ENCODE measurements at regions not wholly inside any gene's neighbourhood (a gene's known extent, or its start where the extent isn't known, plus 50 kb on each side); places are given as distances from the start of the nearest gene placed in this dataset.

- TF ChIP-seq GABPA (IDR thresholded peaks at IDR 0.05 in 1 of 2, conservative IDR thresholded peaks at IDR 0.05 in 1 of 2) (no peak), RAD21 (IDR thresholded peaks at IDR 0.05) (no peak), CTCF (IDR thresholded peaks at IDR 0.05; ENCODE audit: low read depth, low read length, missing input control) (no peak), EGR1 (IDR thresholded peaks at IDR 0.05; ENCODE audit: low read depth in 2 of 2) (no peak), JUND (IDR thresholded peaks at IDR 0.05) (no peak), HNF4A (conservative IDR thresholded peaks at IDR 0.05) (no peak)
- TF ChIP-seq, protein P1, sequence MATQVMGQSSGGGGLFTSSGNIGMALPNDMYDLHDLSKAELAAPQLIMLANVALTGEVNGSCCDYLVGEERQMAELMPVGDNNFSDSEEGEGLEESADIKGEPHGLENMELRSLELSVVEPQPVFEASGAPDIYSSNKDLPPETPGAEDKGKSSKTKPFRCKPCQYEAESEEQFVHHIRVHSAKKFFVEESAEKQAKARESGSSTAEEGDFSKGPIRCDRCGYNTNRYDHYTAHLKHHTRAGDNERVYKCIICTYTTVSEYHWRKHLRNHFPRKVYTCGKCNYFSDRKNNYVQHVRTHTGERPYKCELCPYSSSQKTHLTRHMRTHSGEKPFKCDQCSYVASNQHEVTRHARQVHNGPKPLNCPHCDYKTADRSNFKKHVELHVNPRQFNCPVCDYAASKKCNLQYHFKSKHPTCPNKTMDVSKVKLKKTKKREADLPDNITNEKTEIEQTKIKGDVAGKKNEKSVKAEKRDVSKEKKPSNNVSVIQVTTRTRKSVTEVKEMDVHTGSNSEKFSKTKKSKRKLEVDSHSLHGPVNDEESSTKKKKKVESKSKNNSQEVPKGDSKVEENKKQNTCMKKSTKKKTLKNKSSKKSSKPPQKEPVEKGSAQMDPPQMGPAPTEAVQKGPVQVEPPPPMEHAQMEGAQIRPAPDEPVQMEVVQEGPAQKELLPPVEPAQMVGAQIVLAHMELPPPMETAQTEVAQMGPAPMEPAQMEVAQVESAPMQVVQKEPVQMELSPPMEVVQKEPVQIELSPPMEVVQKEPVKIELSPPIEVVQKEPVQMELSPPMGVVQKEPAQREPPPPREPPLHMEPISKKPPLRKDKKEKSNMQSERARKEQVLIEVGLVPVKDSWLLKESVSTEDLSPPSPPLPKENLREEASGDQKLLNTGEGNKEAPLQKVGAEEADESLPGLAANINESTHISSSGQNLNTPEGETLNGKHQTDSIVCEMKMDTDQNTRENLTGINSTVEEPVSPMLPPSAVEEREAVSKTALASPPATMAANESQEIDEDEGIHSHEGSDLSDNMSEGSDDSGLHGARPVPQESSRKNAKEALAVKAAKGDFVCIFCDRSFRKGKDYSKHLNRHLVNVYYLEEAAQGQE (IDR thresholded peaks at IDR 0.05) = no peak
- 74% methylated on average over 19 of the region's 19 CpGs for WGBS
- no peak overlapping the region for H3K4me3 ChIP-seq (ENCODE audit: low read depth in 1 of 3, low read length in 3 of 3)
- H3K27me3 ChIP-seq (ENCODE audit: control insufficient read depth in 4 of 4, insufficient read depth in 4 of 4, low read length in 3 of 4) = no peaks in the 10 kb centered on the region
- no peak for DNase-seq (ENCODE audit: low spot score)
- H3K9ac ChIP-seq (ENCODE audit: low read depth in 1 of 2, low read length in 2 of 2) = no peak overlapping the region
- no peaks in the 10 kb centered on the region for H3K4me1 ChIP-seq (ENCODE audit: control insufficient read depth in 4 of 4, insufficient read depth in 4 of 4, low read length in 3 of 4)
- H3K27ac ChIP-seq (ENCODE audit: low read depth in 1 of 2, low read length in 2 of 2) = no peak overlapping the region
- H3K36me3 ChIP-seq (ENCODE audit: control insufficient read depth in 4 of 4, insufficient read depth in 3 of 4, low read depth in 1 of 4, low read length in 3 of 4) = no peaks in the 10 kb centered on the region
- no peaks in the 10 kb centered on the region for H3K9me3 ChIP-seq (ENCODE audit: control insufficient read depth in 4 of 4, low read length in 3 of 4)
Observed at GRCh38 chr2:16069933-16070647, 129.7 kb downstream of the MYCN start.

DNA sequence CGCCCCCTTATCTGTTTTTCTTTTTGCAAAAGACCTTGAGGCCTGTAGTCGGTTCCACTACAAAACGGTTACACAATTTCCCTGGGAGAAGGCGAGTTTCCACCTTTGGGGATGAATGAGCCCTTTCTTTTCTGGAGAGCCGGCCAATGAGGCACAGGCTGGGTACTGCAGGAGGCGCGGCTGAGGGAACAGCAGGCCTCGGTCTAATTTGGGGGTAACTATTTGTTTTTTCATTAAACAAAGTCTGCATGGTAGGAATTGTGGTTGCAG, 129.2 kb downstream of the MYCN start:
- WGBS = 80% methylated on average over 8 of the region's 8 CpGs
- H3K36me3 ChIP-seq (ENCODE audit: control insufficient read depth in 4 of 4, insufficient read depth in 3 of 4, low read depth in 1 of 4, low read length in 3 of 4) = no peaks in the 10 kb centered on the region
- H3K9ac ChIP-seq (ENCODE audit: low read depth in 1 of 2, low read length in 2 of 2) = no peak overlapping the region
- DNase-seq (ENCODE audit: low spot score) = no peak
- H3K4me3 ChIP-seq (ENCODE audit: low read depth in 1 of 3, low read length in 3 of 3) = no peak overlapping the region
- no peaks in the 10 kb centered on the region for H3K4me1 ChIP-seq (ENCODE audit: control insufficient read depth in 4 of 4, insufficient read depth in 4 of 4, low read length in 3 of 4)
- no peak overlapping the region for H3K27ac ChIP-seq (ENCODE audit: low read depth in 1 of 2, low read length in 2 of 2)
- peaks cover 0 to under 1% (median 0%) of the 10 kb centered on the region in 4 donors for H3K9me3 ChIP-seq (ENCODE audit: control insufficient read depth in 4 of 4, low read length in 3 of 4)
- TF ChIP-seq JUND (IDR thresholded peaks at IDR 0.05) = no peak
- TF ChIP-seq RXRA (IDR thresholded peaks at IDR 0.05) = no peak
- TF ChIP-seq CTCF (IDR thresholded peaks at IDR 0.05; ENCODE audit: low read depth, low read length, missing input control) = no peak
- no peak for TF ChIP-seq RAD21 (IDR thresholded peaks at IDR 0.05)
- TF ChIP-seq FOXA2 (IDR thresholded peaks at IDR 0.05) = no peak
- no peak for TF ChIP-seq SP1 (IDR thresholded peaks at IDR 0.05)
- no peak for TF ChIP-seq GABPA (IDR thresholded peaks at IDR 0.05 in 1 of 2, conservative IDR thresholded peaks at IDR 0.05 in 1 of 2)
- TF ChIP-seq, protein P2, sequence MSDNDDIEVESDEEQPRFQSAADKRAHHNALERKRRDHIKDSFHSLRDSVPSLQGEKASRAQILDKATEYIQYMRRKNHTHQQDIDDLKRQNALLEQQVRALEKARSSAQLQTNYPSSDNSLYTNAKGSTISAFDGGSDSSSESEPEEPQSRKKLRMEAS (IDR thresholded peaks at IDR 0.05) = no peak
- TF ChIP-seq, protein P3, sequence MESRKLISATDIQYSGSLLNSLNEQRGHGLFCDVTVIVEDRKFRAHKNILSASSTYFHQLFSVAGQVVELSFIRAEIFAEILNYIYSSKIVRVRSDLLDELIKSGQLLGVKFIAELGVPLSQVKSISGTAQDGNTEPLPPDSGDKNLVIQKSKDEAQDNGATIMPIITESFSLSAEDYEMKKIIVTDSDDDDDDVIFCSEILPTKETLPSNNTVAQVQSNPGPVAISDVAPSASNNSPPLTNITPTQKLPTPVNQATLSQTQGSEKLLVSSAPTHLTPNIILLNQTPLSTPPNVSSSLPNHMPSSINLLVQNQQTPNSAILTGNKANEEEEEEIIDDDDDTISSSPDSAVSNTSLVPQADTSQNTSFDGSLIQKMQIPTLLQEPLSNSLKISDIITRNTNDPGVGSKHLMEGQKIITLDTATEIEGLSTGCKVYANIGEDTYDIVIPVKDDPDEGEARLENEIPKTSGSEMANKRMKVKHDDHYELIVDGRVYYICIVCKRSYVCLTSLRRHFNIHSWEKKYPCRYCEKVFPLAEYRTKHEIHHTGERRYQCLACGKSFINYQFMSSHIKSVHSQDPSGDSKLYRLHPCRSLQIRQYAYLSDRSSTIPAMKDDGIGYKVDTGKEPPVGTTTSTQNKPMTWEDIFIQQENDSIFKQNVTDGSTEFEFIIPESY (IDR thresholded peaks at IDR 0.05) = no peak
- TF ChIP-seq TAF1 (conservative IDR thresholded peaks at IDR 0.05) = no peak
- TF ChIP-seq EGR1 (IDR thresholded peaks at IDR 0.05; ENCODE audit: low read depth in 2 of 2) = no peak
- no peak for TF ChIP-seq HNF4G (IDR thresholded peaks at IDR 0.05)
- no peak for TF ChIP-seq FOXA1 (IDR thresholded peaks at IDR 0.05)
- no peak for TF ChIP-seq YY1 (IDR thresholded peaks at IDR 0.05)
- TF ChIP-seq NR2F2 (IDR thresholded peaks at IDR 0.05) = no peak
- TF ChIP-seq, protein P1 (IDR thresholded peaks at IDR 0.05) = no peak
- TF ChIP-seq HNF4A (conservative IDR thresholded peaks at IDR 0.05) = no peak
- TF ChIP-seq, protein P4, sequence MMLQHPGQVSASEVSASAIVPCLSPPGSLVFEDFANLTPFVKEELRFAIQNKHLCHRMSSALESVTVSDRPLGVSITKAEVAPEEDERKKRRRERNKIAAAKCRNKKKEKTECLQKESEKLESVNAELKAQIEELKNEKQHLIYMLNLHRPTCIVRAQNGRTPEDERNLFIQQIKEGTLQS (IDR thresholded peaks at IDR 0.05) = no peak
- H3K27me3 ChIP-seq (ENCODE audit: control insufficient read depth in 4 of 4, insufficient read depth in 4 of 4, low read length in 3 of 4) = no peaks in the 10 kb centered on the region
